Stimulated activated CD4-positive, alpha-beta T cell treated with anti-CD3 and anti-CD28 coated beads, Interleukin-1b, Interleukin-23, amount 100 ng/mL, for 4 hours (primary cell): ENCODE measurements at regions not wholly inside any gene's neighbourhood (a gene's known extent, or its start where the extent isn't known, plus 50 kb on each side); places are given as distances from the start of the nearest gene placed in this dataset.

Source experiments
- DNase-seq, 2 donors: peaks; one replicate each; pipeline ENCODE4 v3.0.0-alpha.2; 2020; ENCODE audit warnings: low read depth in 2 of 2

DNA sequence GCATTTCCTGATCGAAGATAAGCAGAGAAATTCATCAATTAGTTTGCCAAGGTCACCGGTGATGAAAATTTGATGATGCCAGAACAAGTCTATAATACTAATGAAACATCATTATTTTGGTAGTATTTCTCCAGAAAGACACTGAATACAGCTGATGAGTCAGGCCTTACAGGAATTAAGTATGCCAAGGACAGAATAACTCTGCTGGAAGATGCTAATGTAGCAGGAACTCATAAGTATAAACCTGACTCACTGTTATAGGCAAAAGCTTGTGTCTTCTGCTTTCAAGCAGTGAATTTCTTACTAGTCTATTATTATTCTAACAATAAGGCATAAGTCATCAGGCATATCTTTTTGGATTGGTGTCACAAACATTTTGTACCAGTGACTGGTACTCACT is 1825.1 kb upstream of the IGFBP7 start:
- no peak for DNase-seq

DNA sequence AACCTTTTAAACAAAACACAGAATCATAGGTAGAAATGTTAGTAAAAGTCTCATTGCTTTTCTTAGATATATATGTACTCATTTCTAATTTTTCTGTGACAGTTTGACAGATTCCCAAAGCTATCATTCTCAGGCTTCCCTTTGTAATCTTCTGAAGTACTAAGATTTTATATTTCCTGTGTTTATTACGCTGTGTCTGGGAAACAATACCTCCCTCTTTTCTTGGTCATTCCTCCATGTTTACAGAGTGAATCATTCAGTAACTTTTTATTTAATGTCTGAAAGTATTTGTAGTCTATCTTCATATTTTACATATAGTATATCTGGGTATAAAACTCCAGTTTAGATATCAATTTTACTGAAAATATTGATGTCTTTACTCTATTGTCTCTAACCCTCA is 1826.3 kb upstream of the IGFBP7 start:
- no peak for DNase-seq

DNA sequence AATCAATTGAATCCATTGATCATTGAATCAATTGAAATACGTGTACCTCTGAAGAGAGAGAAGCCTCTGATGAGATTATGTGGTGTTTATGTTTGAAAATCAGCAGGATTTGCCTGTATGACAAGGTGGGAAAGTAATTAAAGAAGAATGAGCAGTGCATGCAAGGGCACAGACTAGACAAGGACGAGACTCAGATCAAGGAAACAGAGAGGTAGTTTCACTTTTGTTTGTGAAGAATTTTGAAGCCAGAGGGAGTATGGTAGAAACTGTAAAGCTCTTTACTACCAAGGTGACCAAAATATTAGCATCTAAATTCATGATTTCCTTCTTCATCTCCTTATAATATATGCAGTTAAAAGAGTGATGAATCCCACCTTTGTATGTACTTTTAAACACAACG is 1830.0 kb upstream of the IGFBP7 start:
- no peak for DNase-seq

GRCh38 chr4:58941286-58941685 is 1831.1 kb upstream of the IGFBP7 start:
- DNase-seq: no peak

GRCh38 chr4:58953575-58953974 is 1843.4 kb upstream of the IGFBP7 start:
- no peak for DNase-seq

GRCh38 chr4:58957711-58958110 is 1847.5 kb upstream of the IGFBP7 start:
- no peak for DNase-seq

GRCh38 chr4:58961283-58961682 is 1851.1 kb upstream of the IGFBP7 start:
- DNase-seq: no peak

DNA sequence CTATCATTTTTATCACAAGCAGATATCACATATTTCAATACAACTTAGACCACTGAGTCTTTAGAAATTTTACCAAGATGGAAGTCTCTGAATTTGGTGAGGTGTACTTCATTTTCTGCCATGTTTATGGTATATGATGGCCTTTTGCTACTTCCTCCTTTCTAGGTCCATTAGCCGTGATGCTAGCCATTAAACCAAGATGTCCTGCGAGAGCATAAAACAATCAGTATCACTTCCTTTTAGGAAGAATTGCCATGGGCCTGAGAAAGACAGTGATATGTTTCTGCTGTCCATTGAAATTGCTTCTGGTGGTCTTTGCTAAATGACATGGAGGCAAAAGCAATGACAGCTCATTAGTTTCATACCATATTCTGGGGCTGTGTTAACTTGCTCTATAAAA is 1851.7 kb upstream of the IGFBP7 start:
- no peak for DNase-seq

- DNase-seq: no peak
These were observed 1852.2 kb upstream of the IGFBP7 start for GRCh38 chr4:58962424-58962823.

GRCh38 chr4:58981828-58982227 is 1871.6 kb upstream of the IGFBP7 start:
- no peak for DNase-seq

GRCh38 chr4:58983887-58984286 is 1873.7 kb upstream of the IGFBP7 start:
- DNase-seq: no peak

DNA sequence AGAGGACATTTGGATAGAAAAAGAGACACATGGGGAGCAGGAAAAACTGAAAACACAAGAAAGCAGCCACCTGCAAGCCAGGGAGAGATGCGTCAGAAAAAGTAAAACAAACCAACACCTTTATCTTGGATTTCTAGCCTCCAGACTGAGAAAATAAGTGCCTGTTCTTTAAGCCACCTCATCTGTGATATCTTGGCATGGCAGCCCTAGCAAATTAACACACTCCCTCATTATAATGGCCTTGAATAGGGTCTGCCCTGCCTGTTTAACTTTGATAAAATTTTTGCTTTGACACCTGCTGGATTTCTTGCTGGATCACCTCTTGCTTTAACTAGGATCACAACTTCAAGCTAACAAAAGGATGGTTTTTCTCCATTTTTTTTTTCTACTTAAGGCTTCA is 1892.0 kb upstream of the IGFBP7 start:
- DNase-seq: no peak

DNA sequence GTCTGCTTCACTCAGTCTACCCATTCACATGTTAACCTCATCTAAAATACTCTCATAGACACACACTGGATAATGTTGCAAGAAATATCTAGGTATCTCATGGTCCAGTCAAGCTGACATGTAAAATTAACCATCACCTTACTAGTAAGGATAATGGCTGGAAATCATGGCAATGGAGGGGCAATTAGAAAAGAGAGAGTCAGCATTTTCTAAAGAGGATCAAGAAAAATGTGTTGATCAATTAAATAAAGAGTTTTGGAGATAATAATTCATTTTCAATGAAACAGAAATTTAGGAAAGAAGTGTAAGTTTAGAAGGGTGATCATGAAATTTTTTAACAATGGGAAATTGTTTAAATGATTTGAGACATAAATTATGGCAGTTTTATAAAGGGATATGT is 1914.1 kb upstream of the IGFBP7 start:
- no peak for DNase-seq

DNA sequence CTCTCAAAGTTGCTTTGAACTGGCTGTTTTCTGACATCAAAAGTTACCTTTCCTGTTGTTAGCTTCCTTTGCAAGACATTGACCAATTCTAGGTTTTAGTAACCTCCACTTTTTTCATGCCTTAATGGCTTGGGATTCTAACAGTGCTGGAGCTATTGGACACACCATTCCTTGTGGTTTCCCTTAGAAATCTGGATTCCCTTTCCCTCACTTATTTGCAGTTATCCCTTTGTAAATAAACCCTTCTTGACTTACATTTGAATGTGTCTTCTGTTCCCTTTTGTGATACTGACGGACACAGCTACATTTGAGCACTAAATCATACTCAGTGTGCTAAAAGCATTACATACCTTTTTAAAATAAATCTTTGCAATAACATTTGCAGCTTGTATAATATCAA is 1927.6 kb upstream of the IGFBP7 start:
- no peak for DNase-seq

GRCh38 chr4:59039046-59039445 is 1928.9 kb upstream of the IGFBP7 start:
- no peak for DNase-seq

DNA sequence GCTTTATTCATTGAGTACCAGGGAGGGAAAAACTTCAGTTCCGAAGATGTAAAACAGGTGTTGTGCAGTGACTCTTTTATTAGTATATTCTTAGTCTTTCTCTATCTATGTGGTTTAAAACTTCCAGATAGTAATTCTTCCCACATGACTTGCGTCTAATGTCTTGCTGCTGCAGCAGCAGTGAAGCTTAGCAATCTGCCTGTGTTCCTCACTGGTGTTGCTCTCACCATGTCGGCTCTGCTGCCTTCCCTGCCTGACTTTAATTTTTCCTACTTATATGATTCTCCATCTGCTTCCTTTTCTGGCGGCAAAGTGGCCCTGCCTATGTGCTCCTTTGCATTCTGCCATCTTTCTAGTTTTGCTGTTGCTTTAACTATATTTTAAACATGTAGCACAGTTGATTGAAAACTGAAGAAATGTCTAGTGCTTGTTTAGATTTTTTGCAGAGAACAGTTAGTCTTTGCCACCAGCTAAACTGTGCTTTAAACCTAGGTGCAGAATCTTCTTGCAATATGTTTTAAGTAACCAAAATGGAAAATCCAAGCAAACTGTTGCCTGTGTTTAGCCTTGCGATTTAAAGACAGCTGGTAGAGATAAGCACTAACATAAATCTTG is 1934.2 kb upstream of the IGFBP7 start:
- DNase-seq: no peak

DNA sequence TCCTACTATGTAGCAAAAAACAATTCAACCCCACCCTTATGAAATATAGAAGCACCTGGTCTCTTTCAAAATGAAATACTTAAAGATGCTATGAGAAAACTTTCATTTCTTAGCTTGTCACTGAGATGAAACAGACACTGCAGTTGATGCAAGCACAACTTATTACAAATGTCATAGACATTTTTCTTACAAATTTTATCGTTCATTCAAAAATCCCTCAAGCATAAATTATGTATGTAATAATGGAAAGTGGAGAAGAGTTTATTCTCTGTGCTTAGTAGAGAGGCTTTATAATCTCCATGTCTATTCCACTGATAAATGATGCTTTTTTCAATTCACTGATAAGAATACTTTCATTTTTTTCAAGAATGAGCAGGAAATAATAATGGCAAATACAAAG is 1943.9 kb upstream of the IGFBP7 start:
- DNase-seq: no peak

- no peak for DNase-seq
These were observed 1947.6 kb upstream of the IGFBP7 start for GRCh38 chr4:59057804-59058203.

- DNase-seq: no peak
These were observed 1948.4 kb upstream of the IGFBP7 start for GRCh38 chr4:59058543-59058942.

DNA sequence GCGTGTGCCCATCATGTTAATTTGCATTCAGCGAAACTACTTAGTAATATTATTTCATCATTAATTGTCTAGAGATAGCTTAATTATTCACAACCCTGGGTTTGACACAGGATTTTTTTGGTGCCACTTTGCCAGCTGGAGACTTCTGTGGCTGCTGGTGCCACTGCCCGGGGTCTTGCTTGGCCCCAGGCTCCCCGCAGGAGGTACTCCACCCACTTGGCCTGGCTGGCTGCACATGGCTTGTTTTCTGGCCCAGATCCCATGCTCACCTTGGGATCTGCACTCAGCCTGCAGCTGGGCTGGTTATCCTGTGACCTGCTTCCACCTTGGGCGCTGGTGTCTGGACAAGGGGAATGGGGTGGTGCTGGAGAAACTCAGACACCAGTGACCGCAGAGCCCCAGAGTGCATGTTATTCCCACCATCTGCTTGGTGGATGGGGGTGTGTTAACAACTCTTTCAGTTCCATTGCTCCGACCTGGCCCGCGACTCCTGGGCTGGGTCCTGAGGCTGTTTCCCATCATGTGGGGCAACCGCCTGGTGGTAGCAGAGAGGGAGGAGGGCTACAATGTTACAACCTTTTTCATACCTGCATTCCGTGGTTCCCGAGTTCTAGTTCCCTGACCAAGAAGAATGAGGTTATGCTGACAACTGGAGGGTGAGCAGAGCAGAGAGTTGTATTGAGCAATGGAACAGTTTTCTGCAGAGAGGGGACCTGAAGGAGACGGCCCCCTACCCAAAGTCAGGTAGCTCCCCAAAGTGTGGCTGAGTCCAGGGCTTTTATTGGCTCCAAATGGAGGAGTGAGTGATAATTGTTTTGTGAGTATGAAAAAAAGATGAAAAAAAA is 1950.0 kb upstream of the IGFBP7 start:
- no peak for DNase-seq

GRCh38 chr4:59060895-59061294 is 1950.7 kb upstream of the IGFBP7 start:
- DNase-seq: no peak

DNA sequence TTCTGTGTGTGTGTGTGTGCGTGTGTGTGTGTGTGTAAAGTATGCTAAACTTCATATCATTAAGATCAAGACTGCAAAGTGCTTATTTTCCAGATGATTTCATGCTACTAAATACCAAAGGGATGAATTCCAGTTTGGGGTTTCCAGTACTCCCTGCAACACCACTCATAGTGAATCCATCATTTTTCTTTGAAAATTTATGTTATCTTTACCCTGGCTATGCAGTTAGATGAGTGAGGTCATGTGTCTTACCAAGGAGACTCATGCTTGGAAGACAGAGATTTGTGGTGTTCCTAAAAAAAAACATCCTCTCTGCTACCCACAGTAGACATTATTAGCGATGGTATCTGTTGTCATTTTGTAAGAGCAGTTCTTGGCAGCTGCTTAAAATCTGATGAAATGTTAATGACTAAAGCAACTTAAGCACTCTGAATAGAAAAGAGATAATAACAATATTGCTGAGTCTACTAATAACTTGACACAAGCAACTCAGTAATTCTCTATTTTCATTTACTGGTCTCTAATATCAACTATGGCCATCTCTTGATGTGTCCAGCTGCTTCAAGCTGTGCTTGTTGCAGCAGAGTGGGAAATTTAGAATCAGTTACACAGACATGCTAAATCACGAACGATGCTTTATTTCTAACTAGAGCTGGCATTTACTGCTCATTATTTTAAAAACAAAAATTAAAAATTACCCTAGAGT is 1953.0 kb upstream of the IGFBP7 start:
- DNase-seq: no peak
